ENCODE measurements at regions not wholly inside any gene's neighbourhood (a gene's known extent, or its start where the extent isn't known, plus 50 kb on each side); places are given as distances from the start of the nearest gene placed in this dataset.

DNA sequence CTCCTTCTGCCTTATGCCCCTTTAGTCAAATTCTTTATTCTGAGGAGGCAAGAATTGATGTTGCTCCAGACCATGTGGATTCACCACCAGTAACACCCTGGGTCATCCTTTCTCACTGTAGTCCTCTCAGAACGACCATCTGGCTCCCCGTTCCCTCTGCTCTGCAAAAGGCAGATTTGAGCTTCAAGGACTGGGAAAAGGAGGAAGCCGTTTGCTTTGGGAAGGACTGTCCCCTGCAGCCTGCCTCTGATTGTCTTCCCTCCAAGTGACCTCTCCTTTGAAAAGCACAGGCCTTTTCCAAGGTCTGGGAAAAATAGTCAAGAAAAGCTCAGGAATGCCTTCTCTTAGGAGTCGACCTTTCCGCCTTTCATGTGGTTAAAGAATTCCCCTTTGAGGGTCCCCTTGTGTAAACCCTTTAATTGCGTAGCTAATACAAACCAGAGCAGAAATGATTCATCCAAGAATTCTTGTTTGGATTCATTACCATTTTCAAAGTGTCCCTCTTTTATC lies 130.1 kb upstream of the COPS8 start:
- H3K4me3 ChIP-seq (ENCODE audit: low read depth, low read length) = no peak overlapping the region
- no peak for DNase-seq (ENCODE audit: low read depth, low spot score)
- TF ChIP-seq, protein P1, sequence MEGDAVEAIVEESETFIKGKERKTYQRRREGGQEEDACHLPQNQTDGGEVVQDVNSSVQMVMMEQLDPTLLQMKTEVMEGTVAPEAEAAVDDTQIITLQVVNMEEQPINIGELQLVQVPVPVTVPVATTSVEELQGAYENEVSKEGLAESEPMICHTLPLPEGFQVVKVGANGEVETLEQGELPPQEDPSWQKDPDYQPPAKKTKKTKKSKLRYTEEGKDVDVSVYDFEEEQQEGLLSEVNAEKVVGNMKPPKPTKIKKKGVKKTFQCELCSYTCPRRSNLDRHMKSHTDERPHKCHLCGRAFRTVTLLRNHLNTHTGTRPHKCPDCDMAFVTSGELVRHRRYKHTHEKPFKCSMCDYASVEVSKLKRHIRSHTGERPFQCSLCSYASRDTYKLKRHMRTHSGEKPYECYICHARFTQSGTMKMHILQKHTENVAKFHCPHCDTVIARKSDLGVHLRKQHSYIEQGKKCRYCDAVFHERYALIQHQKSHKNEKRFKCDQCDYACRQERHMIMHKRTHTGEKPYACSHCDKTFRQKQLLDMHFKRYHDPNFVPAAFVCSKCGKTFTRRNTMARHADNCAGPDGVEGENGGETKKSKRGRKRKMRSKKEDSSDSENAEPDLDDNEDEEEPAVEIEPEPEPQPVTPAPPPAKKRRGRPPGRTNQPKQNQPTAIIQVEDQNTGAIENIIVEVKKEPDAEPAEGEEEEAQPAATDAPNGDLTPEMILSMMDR (IDR thresholded peaks at IDR 0.05; ENCODE audit: low read depth, low read length) = no peak
- in situ Hi-C loops (cut with HindIII; ENCODE audit: low sequenced_read_pairs) = no loop called here

DNA sequence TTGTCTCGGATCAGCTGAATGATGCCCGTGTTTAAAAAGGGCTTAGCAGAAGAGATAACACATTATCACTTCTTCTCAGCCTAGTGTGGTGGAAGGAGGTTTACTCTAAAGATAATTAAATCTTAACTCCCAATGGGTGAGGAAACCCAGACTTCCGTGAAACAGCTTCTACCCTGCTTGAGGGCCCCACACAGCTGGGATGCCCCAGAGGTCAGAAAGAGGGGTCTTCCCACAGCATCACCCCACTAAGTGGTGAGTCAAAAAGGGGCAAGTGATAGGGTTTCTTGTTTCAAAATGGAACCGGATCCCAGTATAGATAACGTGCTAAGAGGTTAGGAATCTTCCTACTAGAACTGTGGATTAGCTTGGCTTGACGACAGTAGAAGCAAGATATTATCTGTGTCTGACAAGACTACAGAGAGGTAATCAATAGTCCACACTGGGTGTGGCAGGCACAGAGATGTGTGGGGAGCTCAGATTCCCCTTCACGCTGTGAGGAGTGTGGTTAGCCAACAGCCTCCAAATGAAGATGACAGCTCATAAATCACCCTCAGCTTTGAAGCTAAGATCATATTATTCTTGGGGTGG lies 129.6 kb upstream of the COPS8 start:
- H3K4me3 ChIP-seq (ENCODE audit: low read depth, low read length) = no peak overlapping the region
- TF ChIP-seq, protein P1 (IDR thresholded peaks at IDR 0.05; ENCODE audit: low read depth, low read length) = no peak
- in situ Hi-C loops (cut with HindIII; ENCODE audit: low sequenced_read_pairs) = no loop called here
- DNase-seq (ENCODE audit: low read depth, low spot score) = no peak

DNA sequence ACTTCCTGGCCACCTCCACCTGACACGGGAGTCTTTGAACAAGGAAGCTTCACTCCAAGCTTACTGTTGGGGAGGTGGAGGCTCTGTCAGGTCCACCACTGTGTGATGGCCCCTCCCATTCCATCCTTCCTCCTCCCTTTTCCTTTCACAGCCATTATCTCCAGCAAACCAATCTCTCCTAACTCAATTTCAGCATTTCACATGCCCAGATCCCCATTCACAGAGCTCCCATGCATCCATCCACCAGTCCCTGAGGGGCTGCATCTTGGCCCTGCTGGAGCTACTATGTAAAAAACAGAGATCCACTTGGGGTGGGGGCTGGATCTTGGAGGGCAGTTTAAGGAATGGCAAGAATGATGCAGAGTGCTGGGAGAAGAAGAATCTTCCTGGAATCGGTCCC lies 129.0 kb upstream of the COPS8 start:
- H3K4me3 ChIP-seq (ENCODE audit: low read depth, low read length) = no peak overlapping the region
- no peak for DNase-seq (ENCODE audit: low read depth, low spot score)
- in situ Hi-C loops (cut with HindIII; ENCODE audit: low sequenced_read_pairs) = no loop called here
- TF ChIP-seq, protein P1 (IDR thresholded peaks at IDR 0.05; ENCODE audit: low read depth, low read length) = no peak

DNA sequence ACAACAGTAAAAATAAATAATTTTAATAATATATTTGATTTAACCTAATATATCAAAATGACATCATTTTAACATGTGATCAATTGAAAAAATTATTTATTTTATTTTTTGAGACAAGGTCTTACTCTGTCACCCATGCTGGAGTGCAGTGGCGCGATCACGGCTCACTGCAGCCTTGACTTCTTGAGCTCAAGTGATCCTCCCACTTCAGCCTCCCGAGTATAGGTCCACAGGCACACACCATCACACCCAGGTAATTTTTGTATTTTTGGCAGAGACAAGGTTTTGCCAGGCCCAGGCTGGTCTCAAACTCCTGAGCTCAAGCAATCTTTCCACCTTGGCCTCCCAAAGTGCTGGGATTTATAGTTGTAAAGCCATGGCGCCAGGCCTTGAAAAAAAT lies 126.7 kb upstream of the COPS8 start:
- no peak overlapping the region for H3K4me3 ChIP-seq (ENCODE audit: low read depth, low read length)
- in situ Hi-C loops (cut with HindIII; ENCODE audit: low sequenced_read_pairs) = no loop called here
- DNase-seq (ENCODE audit: low read depth, low spot score) = no peak
- TF ChIP-seq, protein P1 (IDR thresholded peaks at IDR 0.05; ENCODE audit: low read depth, low read length) = no peak

DNA sequence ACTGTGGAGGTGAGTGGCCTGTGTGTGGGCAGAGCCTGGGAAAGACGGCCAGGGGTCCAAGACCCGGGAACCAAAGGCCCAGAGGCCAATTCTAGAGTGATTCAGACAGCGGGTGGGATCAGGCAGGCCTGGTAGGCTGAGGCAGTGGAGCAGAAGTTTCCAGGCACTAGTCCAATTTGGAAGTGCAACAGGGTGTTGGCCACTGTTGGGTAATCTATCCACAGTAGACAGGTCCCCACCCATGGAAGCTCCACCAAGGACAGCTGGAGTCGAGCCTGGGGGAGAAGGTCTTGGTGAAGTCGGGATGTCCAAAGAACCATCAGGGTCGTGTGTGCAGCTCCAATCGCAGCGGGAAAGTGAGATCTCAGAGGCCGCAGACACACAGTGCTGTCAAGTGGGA lies 125.8 kb upstream of the COPS8 start:
- TF ChIP-seq, protein P1 (IDR thresholded peaks at IDR 0.05; ENCODE audit: low read depth, low read length) = no peak
- in situ Hi-C loops (cut with HindIII; ENCODE audit: low sequenced_read_pairs) = no loop called here
- H3K4me3 ChIP-seq (ENCODE audit: low read depth, low read length) = no peak overlapping the region
- DNase-seq (ENCODE audit: low read depth, low spot score) = no peak

DNA sequence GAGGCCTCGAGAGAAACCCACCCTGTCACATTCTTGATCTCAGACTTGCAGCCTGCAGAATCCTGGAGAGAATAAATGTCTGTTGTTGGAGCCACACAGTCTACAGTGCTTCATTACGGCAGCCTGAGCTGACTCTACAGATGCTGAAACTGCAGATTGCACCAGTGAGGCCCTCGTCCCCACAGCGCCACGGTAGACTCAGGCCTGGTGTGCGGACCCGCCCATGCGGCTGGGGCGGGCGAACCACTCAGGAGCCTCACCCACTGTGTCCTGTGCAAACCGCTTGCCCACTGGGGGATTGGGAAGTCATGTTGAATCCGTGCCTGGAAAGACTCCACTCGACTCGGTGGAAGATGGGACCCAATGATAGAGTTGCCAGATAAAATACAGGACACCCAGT lies 125.2 kb upstream of the COPS8 start:
- TF ChIP-seq, protein P1 (IDR thresholded peaks at IDR 0.05; ENCODE audit: low read depth, low read length) = no peak
- no peak overlapping the region for H3K4me3 ChIP-seq (ENCODE audit: low read depth, low read length)
- in situ Hi-C loops (cut with HindIII; ENCODE audit: low sequenced_read_pairs) = no loop called here
- no peak for DNase-seq (ENCODE audit: low read depth, low spot score)

All from astrocyte of the spinal cord (primary cell).